ENCODE measurements at regions not wholly inside any gene's neighbourhood (a gene's known extent, or its start where the extent isn't known, plus 50 kb on each side); places are given as distances from the start of the nearest gene placed in this dataset.

- DNase-seq = no peak
Observed at GRCh38 chr4:111814961-111815360, 330.3 kb upstream of the FAM241A start.

GRCh38 chr4:111821342-111821741 lies 323.9 kb upstream of the FAM241A start:
- DNase-seq = no peak

GRCh38 chr4:111836601-111837000 lies 308.7 kb upstream of the FAM241A start:
- no peak for DNase-seq

GRCh38 chr4:111837761-111838160 lies 307.5 kb upstream of the FAM241A start:
- no peak for DNase-seq

GRCh38 chr4:111838406-111838930 lies 306.8 kb upstream of the FAM241A start:
- DNase-seq = no peak

- DNase-seq = no peak
Observed at GRCh38 chr4:111839141-111839540, 306.1 kb upstream of the FAM241A start.

GRCh38 chr4:111842336-111842735 lies 302.9 kb upstream of the FAM241A start:
- DNase-seq = no peak

- no peak for DNase-seq
Observed at GRCh38 chr4:111847296-111848008, 297.8 kb upstream of the FAM241A start.

- DNase-seq = no peak
Observed at GRCh38 chr4:111849746-111850284, 295.4 kb upstream of the FAM241A start.

DNA sequence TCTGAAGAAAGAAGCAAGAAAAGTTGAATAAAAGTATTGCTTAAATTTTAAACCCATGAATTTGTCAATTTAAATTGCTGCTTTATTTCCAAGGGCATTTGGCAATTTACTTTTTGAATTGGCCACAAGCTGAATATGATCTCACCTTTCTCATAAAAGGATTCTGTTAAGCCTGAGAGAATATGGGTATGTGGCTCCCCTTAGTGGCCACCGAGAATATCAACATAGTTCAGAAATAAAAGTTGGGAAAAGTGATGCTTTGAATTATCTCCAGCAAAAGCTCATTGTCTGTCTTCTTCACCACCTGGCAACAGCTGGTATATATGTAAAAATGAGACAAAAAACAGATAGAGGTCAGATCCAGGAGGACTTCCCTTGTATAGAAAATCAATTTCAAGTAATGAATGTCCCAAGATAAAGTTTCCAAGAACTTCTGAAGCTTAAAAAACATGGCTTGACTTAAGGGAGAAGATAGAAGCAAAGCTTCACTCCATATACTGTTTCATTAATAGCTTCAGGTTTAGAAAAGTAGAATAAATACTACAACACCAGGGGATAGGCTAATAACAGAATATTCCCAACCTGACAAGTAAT lies 290.7 kb upstream of the FAM241A start:
- peak; percentile 31 for DNase-seq

- no peak for DNase-seq
Observed at GRCh38 chr4:111855308-111855707, 289.9 kb upstream of the FAM241A start.

DNA sequence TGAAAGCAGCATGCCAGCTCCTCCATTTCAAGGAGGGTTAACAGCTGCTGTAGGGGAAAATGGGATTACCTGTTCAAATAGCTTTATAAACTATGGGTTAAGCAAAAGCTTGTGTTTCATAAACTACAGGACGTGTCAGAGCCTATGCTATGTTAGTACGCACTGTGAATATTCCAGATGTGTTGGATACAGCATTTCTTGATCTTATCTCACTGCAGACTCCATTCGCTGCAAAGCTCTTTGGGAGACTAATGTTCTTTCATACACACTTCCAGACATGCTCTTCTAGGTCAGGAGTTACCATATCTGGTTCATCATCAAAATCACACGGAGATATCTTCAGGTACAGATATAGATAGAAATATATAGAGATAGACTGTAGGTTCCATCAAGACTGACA lies 281.2 kb upstream of the FAM241A start:
- no peak for DNase-seq

DNA sequence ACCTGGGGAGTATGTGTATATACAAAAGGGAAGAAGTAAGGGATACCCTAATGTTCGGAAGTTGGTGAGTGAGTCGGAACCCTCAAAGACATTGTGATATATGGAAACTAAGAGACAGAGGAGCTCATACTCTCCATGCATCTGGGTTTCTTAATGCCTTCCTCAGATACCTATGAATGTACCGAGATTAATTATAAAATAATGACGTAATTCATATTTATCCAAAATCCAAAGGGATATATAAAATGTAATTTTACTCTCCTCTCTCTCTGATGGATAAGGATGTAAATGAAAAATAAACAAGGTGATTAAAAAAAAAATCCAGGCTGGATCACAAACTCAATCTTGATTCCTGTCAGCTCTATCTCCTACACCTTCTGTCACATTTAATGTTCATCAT lies 275.9 kb upstream of the FAM241A start:
- no peak for DNase-seq

DNA sequence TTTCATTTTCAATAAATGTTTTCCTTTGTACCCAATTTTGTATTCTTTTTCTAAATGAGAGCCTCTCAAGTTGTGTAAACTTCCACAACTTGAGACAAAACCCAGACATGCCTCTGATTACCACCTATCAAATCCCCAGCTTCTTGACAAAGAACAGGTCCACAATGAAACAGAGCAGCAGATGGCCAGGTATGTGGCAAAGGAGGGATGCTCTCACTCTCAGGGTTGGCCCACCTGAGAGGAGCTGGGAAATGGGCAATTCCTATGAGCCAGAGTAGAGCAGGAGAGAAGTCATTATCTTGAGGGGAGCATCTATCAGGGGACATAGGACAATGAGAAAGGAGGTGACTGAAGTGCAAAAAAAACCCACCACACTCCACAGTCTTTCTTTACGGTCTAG lies 273.5 kb upstream of the FAM241A start:
- DNase-seq = no peak

GRCh38 chr4:111873801-111874200 lies 271.5 kb upstream of the FAM241A start:
- no peak for DNase-seq

DNA sequence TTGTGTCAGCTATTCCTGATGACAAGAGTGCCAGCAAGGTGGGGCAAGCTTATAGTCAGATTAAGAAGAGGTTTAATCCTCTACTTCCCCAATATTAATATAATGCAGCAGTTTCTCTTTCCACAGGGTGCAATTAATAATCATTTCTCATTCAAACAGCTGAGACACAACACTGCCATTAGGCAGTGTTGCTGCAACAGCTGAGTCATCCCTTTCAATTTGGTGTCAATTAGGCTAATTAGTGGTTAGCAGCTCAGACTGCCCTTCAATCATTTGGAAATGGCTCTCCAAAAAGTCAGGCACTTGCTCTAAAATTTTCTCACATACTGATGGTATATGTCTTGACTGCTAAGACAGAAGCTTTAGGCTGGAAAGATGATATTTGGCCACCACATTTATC lies 265.7 kb upstream of the FAM241A start:
- DNase-seq = no peak

GRCh38 chr4:111880116-111880515 lies 265.1 kb upstream of the FAM241A start:
- no peak for DNase-seq

- DNase-seq = no peak
Observed at GRCh38 chr4:111883557-111883999, 261.7 kb upstream of the FAM241A start.

DNA sequence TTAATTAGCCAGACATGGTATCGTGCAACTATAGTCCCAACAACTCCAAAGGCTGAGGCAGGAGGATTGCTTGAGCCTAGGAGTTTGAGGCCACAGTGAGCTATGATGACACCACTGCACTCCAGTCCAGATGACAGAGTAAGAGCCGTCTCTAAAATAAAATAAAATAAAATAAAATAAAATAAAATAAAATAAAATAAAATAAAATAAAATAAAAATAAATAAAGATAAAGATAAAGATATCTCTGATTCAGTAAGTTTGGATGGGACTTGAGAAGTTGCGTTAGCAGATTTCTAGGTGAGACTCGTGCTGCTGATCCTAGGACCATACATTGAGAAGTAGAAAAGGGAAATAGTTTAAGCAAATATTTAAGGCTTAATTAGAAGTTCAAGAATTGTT lies 254.8 kb upstream of the FAM241A start:
- DNase-seq = no peak

GRCh38 chr4:111905511-111905910 lies 239.7 kb upstream of the FAM241A start:
- DNase-seq = no peak

GRCh38 chr4:111919639-111920038 lies 225.6 kb upstream of the FAM241A start:
- DNase-seq = no peak

GRCh38 chr4:111921714-111922113 lies 223.5 kb upstream of the FAM241A start:
- no peak for DNase-seq

- DNase-seq = no peak
Observed at GRCh38 chr4:111923786-111924185, 221.5 kb upstream of the FAM241A start.

DNA sequence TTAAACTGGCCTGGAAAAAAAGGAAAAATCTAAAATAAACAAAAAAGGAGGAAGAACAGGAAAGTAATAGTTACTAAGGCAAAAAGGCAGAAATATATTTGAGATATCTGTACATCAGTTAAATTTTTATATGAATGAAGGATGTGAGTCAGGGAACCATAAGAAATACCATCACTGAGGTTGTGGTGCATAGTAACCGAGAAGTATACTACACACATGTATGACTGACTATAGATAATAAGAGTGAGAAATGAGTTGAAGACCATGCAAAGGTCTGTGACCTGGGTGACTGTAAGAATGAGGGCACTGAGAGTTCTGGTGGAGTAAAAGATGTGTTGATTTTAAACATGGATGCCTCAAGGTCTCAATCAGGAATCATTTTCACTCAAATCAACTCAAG lies 220.6 kb upstream of the FAM241A start:
- DNase-seq = no peak

Data from NCI-H1048 (cell line).